ENCODE measurements at regions not wholly inside any gene's neighbourhood (a gene's known extent, or its start where the extent isn't known, plus 50 kb on each side); places are given as distances from the start of the nearest gene placed in this dataset.

- H3K36me3 ChIP-seq: no peaks in the 10 kb centered on the region
- no peaks in the 10 kb centered on the region for H3K4me1 ChIP-seq
- DNase-seq: no peak
- no peak for TF ChIP-seq CTCF (IDR thresholded peaks at IDR 0.05)
- no peaks in the 10 kb centered on the region for H3K9me3 ChIP-seq
- intact Hi-C loops (cut with DNase I; ENCODE audit: low total_unique reads): no loop called here
- H3K4me3 ChIP-seq: no peak overlapping the region
- H3K27me3 ChIP-seq: no peaks in the 10 kb centered on the region
- H3K27ac ChIP-seq: no peak overlapping the region
Measured at GRCh38 chr7:125876431-125876830, 946.8 kb upstream of the POT1 start.

- H3K4me1 ChIP-seq: no peaks in the 10 kb centered on the region
- DNase-seq: no peak
- H3K27me3 ChIP-seq: no peaks in the 10 kb centered on the region
- TF ChIP-seq CTCF (IDR thresholded peaks at IDR 0.05): no peak
- H3K4me3 ChIP-seq: no peak overlapping the region
- H3K27ac ChIP-seq: no peak overlapping the region
- intact Hi-C loops (cut with DNase I; ENCODE audit: low total_unique reads): no loop called here
- no peaks in the 10 kb centered on the region for H3K9me3 ChIP-seq
- H3K36me3 ChIP-seq: no peaks in the 10 kb centered on the region
Measured at GRCh38 chr7:125871431-125871830, 941.8 kb upstream of the POT1 start.

GRCh38 chr7:125857606-125858005 lies 928.0 kb upstream of the POT1 start:
- H3K27ac ChIP-seq: no peak overlapping the region
- H3K4me1 ChIP-seq: no peaks in the 10 kb centered on the region
- H3K27me3 ChIP-seq: no peaks in the 10 kb centered on the region
- intact Hi-C loops (cut with DNase I; ENCODE audit: low total_unique reads): no loop called here
- DNase-seq: no peak
- H3K4me3 ChIP-seq: no peak overlapping the region
- H3K36me3 ChIP-seq: no peaks in the 10 kb centered on the region
- H3K9me3 ChIP-seq: no peaks in the 10 kb centered on the region
- no peak for TF ChIP-seq CTCF (IDR thresholded peaks at IDR 0.05)

- Histone ChIP-seq H3K4me3 (no peak overlapping the region), H3K36me3 (no peaks in the 10 kb centered on the region), H3K27me3 (no peaks in the 10 kb centered on the region), H3K4me1 (no peaks in the 10 kb centered on the region), H3K27ac (no peak overlapping the region), H3K9me3 (peaks cover 3 to 17% (median 10%) of the 10 kb centered on the region in 3 donors)
- DNase-seq: no peak
- TF ChIP-seq CTCF (IDR thresholded peaks at IDR 0.05): no peak
- intact Hi-C loops (cut with DNase I; ENCODE audit: low total_unique reads): no loop called here
Measured at GRCh38 chr7:125848157-125848556, 918.5 kb upstream of the POT1 start.

GRCh38 chr7:125847692-125848091 lies 918.1 kb upstream of the POT1 start:
- no peaks in the 10 kb centered on the region for H3K36me3 ChIP-seq

More at GRCh38 chr7:125847692-125848091, 918.1 kb upstream of the POT1 start:
- no peak overlapping the region for H3K27ac ChIP-seq
- H3K4me3 ChIP-seq: no peak overlapping the region
- H3K4me1 ChIP-seq: no peaks in the 10 kb centered on the region
- no peak for TF ChIP-seq CTCF (IDR thresholded peaks at IDR 0.05)
- no peaks in the 10 kb centered on the region for H3K27me3 ChIP-seq
- no peak for DNase-seq
- peaks cover 3 to 17% (median 10%) of the 10 kb centered on the region in 3 donors for H3K9me3 ChIP-seq
- intact Hi-C loops (cut with DNase I; ENCODE audit: low total_unique reads): no loop called here
